VCaP (cell line): ENCODE measurements at regions not wholly inside any gene's neighbourhood (a gene's known extent, or its start where the extent isn't known, plus 50 kb on each side); places are given as distances from the start of the nearest gene placed in this dataset.

Experiments
- H3K27ac ChIP-seq: fragments of 450-650 bp; 2 replicates; pipeline ENCODE4 v1.5.1; 2017
- TF ChIP-seq, protein P1 (sequence below): fragments of 450-650 bp; conservative IDR thresholded peaks from 2 replicates; pipeline ENCODE4 v1.5.1; 2017; ENCODE audit warnings: mild to moderate bottlenecking, moderate library complexity

GRCh38 chr19:28521614-28522544, 691.1 kb downstream of the UQCRFS1 start:
- H3K27ac ChIP-seq: no peak overlapping the region
- TF ChIP-seq, protein P1, sequence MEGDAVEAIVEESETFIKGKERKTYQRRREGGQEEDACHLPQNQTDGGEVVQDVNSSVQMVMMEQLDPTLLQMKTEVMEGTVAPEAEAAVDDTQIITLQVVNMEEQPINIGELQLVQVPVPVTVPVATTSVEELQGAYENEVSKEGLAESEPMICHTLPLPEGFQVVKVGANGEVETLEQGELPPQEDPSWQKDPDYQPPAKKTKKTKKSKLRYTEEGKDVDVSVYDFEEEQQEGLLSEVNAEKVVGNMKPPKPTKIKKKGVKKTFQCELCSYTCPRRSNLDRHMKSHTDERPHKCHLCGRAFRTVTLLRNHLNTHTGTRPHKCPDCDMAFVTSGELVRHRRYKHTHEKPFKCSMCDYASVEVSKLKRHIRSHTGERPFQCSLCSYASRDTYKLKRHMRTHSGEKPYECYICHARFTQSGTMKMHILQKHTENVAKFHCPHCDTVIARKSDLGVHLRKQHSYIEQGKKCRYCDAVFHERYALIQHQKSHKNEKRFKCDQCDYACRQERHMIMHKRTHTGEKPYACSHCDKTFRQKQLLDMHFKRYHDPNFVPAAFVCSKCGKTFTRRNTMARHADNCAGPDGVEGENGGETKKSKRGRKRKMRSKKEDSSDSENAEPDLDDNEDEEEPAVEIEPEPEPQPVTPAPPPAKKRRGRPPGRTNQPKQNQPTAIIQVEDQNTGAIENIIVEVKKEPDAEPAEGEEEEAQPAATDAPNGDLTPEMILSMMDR: no peak

DNA sequence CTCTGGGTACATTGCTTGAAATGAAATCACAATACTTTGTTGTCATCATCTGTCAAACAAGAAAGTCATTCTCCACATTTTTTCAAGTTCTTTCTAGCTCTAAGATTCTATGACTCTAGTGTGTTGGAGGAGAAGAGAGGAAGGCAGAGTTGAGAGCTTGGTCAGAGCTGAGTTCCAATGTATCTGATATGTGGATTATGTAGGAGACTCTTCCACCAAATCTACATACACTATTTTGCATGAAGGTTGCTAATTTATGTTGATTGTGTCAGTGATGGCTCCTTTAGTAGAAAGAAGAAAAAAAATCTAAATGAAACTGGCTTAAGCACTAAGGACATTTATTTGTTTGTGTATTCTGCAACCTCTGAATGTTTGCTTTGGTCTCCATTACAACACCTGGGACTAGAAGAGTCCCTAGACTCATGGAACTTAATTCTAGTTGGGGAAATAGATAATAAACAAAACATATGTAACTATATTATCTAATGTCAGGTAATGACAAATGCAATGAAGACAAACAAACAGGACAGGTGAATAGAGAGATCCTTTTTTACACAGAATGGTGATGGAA, 691.9 kb downstream of the UQCRFS1 start:
- H3K27ac ChIP-seq: no peak overlapping the region
- TF ChIP-seq, protein P1: no peak

GRCh38 chr19:28519952-28520861, 692.7 kb downstream of the UQCRFS1 start:
- no peak overlapping the region for H3K27ac ChIP-seq
- TF ChIP-seq, protein P1: no peak

DNA sequence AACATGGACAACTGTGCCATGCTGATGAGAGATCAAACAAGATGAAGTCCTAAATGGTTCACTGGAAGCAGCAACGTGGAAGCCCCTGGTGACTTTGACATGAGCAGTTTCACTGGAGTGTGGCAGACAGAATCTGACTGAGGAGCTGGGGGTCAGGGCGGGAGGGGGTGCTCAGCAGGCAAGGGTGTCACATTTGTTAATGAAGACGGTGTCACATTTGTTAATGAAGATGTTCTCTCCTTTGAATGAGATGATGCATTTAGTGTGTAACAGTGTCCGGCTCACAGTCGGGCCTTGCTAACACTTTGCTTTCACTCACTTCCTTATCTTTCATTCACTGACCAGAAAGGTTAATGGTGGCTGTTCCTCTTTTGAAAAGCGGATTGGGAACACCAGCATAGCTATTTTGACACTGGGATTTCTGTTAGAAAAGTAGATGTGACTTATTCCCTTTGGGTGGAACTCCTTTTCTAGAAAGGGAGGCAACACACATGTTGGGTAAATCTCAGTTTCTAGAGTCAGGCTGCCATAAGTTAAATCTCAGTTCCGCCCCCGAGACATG, 693.7 kb downstream of the UQCRFS1 start:
- H3K27ac ChIP-seq: no peak overlapping the region

GRCh38 chr19:28516415-28516872, 696.5 kb downstream of the UQCRFS1 start:
- TF ChIP-seq, protein P1: no peak
- H3K27ac ChIP-seq: no peak overlapping the region

More for the DNA sequence above, 693.7 kb downstream of the UQCRFS1 start:
- TF ChIP-seq, protein P1: no peak

- TF ChIP-seq, protein P1: no peak
- no peak overlapping the region for H3K27ac ChIP-seq
Observed at GRCh38 chr19:28514166-28514565, 698.8 kb downstream of the UQCRFS1 start.
